Activated CD4-positive, alpha-beta T cell treated with anti-CD3 and anti-CD28 coated beads, Interleukin-2, amount 10 ng/mL, durations not matched to agents 24 days and 14 days (primary cell): ENCODE measurements at regions not wholly inside any gene's neighbourhood (a gene's known extent, or its start where the extent isn't known, plus 50 kb on each side); places are given as distances from the start of the nearest gene placed in this dataset.
"Not testable (repeated sequence)": the region's sequence is repeated elsewhere in the genome, so short reads cannot be mapped to it uniquely, and the experiment has no call there.

ENCODE experiments used
- DNase-seq: peaks from one replicate; pipeline ENCODE4 v3.0.0; 2022
- H3K27ac Mint-ChIP-seq: one replicate; pipeline ENCODE4 v1.8.0; 2022; ENCODE audit warnings: mild to moderate bottlenecking, mixed read lengths
- H3K27me3 Mint-ChIP-seq: one replicate; pipeline ENCODE4 v1.8.0; 2022; ENCODE audit warnings: mixed read lengths
- H3K36me3 Mint-ChIP-seq: one replicate; pipeline ENCODE4 v1.8.0; 2022; ENCODE audit warnings: low read depth, mild to moderate bottlenecking, mixed read lengths
- H3K4me1 Mint-ChIP-seq: one replicate; pipeline ENCODE4 v1.8.0; 2021; ENCODE audit warnings: mixed read lengths
- H3K4me3 Mint-ChIP-seq: one replicate; pipeline ENCODE4 v1.8.0; 2022; ENCODE audit warnings: mild to moderate bottlenecking, moderate library complexity, mixed read lengths
- H3K9me3 Mint-ChIP-seq: one replicate; pipeline ENCODE4 v1.8.0; 2021; ENCODE audit warnings: mixed read lengths
- intact Hi-C: fragments of 100-400 bp; cut with micrococcal nuclease; formaldehyde crosslinking; loops from one replicate; pipeline ENCODE4 v1.15.1; 2023

DNA sequence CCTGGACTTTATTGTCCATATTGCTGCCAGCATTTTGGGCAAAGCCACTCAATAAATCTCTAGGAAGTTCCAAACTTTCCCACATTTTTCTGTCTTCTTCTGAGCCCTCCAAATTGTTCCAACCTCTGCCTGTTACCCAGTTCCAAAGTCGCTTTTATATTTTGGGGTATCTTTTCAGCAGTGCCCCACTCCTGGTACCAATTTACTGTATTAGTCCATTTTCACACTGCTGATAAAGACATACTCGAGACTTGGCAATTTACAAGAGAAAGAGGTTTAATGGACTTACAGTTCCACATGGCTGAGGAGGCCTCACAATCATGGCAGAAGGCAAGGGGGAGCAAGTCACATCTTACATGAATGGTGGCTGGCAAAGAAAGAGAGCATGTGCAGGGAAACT lies 53.4 kb downstream of the AHSP start:
- intact Hi-C loops, H3K27me3 Mint-ChIP-seq, H3K36me3 Mint-ChIP-seq, H3K4me1 Mint-ChIP-seq, H3K4me3 Mint-ChIP-seq, H3K27ac Mint-ChIP-seq, DNase-seq: not testable (repeated sequence)
- H3K9me3 Mint-ChIP-seq: peaks cover 21% of the 10 kb centered on the region

- H3K27me3 Mint-ChIP-seq, H3K4me1 Mint-ChIP-seq, H3K4me3 Mint-ChIP-seq, intact Hi-C loops, DNase-seq, H3K27ac Mint-ChIP-seq, H3K36me3 Mint-ChIP-seq: not testable (repeated sequence)
- peaks cover 39% of the 10 kb centered on the region for H3K9me3 Mint-ChIP-seq
Measured at GRCh38 chr16:31601737-31602384, 74.2 kb downstream of the AHSP start.

DNA sequence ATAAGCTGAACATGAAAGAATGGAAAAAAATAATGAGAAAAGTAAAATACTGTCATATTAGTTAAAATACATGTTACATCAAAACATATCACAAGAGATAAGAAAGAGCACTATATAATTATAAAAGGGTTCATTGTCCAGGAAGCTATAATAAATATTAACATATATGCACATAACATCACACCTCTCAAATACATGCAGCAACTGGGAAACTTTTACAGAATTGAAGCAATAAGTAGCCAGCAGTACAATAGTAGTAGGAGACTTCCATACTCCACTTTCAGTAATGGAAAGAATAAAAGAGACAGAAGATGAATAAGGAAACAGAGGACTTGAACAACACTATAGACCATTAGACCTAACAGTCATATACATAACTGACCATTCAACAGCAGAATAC lies 90.4 kb downstream of the AHSP start:
- intact Hi-C loops: no loop called here

DNA sequence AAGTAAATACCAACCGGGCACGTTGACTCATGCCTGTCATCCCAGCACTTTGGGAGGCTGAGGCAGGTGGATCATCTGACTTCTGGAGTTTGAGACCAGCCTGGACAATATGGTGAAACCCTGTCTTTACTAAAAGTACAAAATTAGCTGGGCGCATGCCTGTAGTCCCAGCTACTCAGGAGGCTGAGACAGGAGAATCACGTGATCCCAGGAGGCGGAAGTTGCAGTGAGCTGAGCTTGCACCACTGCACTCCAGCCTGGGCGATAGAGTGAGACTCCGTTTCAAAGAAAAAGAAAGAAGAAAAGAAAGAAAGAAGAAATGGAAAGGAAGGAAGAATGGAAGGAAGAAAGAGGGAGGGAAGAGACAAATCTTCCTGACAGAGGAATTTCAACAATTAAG lies 108.7 kb downstream of the AHSP start:
- Mint-ChIP-seq H3K4me3 (no peak overlapping the region), H3K9me3 (peaks cover 15% of the 10 kb centered on the region)

More for the DNA sequence above, 90.4 kb downstream of the AHSP start:
- H3K27ac Mint-ChIP-seq: no peak overlapping the region
- H3K4me3 Mint-ChIP-seq: no peak overlapping the region
- no peaks in the 10 kb centered on the region for H3K36me3 Mint-ChIP-seq
- H3K27me3 Mint-ChIP-seq: no peaks in the 10 kb centered on the region
- peaks cover 37% of the 10 kb centered on the region for H3K9me3 Mint-ChIP-seq
- DNase-seq: no peak
- no peaks in the 10 kb centered on the region for H3K4me1 Mint-ChIP-seq

DNA sequence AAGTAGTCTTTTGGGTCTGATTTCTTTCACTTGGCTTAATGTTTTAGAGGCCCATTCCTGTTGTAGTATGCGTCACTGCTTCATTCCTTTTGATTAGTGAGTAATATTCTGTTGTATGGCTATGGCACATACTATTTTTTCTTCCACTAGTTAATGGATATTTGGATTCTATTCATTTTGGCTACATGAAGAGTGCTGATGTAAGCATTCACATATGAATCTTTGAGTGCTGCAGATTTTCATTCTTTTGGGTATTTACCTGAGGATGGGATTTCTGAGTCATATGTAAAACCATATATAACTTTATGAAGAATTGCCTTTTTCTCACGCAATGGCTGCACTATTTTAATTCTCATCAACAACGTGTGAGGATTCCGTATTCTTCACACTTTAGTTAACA lies 113.6 kb downstream of the AHSP start:
- intact Hi-C loops: no loop called here
- Mint-ChIP-seq H3K27ac (no peak overlapping the region), H3K27me3 (no peaks in the 10 kb centered on the region), H3K4me3 (no peak overlapping the region), H3K4me1 (no peaks in the 10 kb centered on the region), H3K36me3 (no peaks in the 10 kb centered on the region), H3K9me3 (peaks cover 9% of the 10 kb centered on the region)
- DNase-seq: no peak

More for the DNA sequence above, 108.7 kb downstream of the AHSP start:
- no peak for DNase-seq
- Mint-ChIP-seq H3K36me3 (no peaks in the 10 kb centered on the region), H3K27ac (no peak overlapping the region), H3K4me1 (no peaks in the 10 kb centered on the region), H3K27me3 (no peaks in the 10 kb centered on the region)
- intact Hi-C loops: no loop called here

GRCh38 chr16:31655674-31656073 lies 128.0 kb downstream of the AHSP start:
- DNase-seq, H3K27ac Mint-ChIP-seq, H3K4me3 Mint-ChIP-seq, H3K27me3 Mint-ChIP-seq, H3K36me3 Mint-ChIP-seq, H3K4me1 Mint-ChIP-seq, intact Hi-C loops: not testable (repeated sequence)
- peaks cover 18% of the 10 kb centered on the region for H3K9me3 Mint-ChIP-seq

- Mint-ChIP-seq H3K27ac (no peak overlapping the region), H3K4me1 (no peaks in the 10 kb centered on the region), H3K27me3 (no peaks in the 10 kb centered on the region), H3K9me3 (peaks cover 38% of the 10 kb centered on the region), H3K36me3 (no peaks in the 10 kb centered on the region), H3K4me3 (no peak overlapping the region)
- DNase-seq: no peak
- intact Hi-C loops: no loop called here
Measured at GRCh38 chr16:31664683-31665482, 137.2 kb downstream of the AHSP start.

DNA sequence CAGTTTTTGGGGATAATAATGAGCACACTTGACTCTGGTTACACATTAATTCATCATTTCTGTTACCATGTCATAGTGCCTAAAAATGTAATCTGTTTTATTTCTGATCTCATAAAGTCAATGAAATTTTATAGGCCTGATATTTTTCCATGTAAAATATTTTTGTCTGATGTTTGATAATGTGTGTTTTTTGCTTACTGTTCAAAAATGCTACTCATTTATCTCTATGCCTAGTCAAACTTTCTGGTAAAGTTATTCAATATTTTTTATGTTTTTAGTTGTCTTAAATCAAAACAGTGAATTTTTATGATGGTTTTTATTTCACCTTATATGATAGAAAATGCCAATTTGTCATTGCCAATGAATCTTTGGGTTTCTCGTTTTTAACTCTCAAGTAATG lies 147.0 kb downstream of the AHSP start:
- H3K4me1 Mint-ChIP-seq: peaks cover 12% of the 10 kb centered on the region
- H3K4me3 Mint-ChIP-seq: no peak overlapping the region
- no peak for DNase-seq
- intact Hi-C loops: loop anchor here (10.0 kb wide), 1 partner anchor 50 kb away; no protein-coding TSS in a partner anchor
- H3K36me3 Mint-ChIP-seq: peaks cover 2% of the 10 kb centered on the region
- H3K27ac Mint-ChIP-seq: no peak overlapping the region
- H3K9me3 Mint-ChIP-seq: peaks cover 54% of the 10 kb centered on the region
- peaks cover 7% of the 10 kb centered on the region for H3K27me3 Mint-ChIP-seq

DNA sequence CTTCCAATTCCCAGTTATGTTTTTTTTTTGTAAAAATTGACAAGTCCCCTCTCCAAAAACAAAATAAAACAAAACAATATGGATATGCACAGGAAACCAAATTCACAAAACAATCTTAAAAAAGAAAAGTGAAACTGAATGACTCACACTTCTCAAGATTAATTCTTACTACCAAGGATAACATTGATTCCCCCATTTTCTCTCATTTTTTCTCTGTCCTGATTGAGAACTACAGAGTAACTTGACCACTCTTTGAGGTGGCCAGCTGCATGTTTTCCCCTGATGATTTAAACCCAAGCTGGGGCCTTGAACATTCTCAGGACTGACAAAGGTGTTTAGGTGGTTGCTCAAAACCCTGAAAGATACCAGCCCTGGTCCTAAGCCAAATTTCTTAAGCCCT lies 149.0 kb downstream of the AHSP start:
- Mint-ChIP-seq H3K9me3 (peaks cover 50% of the 10 kb centered on the region), H3K4me3 (peak overlapping the region; percentile 14), H3K36me3 (peaks cover 2% of the 10 kb centered on the region), H3K27ac (no peak overlapping the region), H3K4me1 (peaks cover 12% of the 10 kb centered on the region), H3K27me3 (no peaks in the 10 kb centered on the region)
- no peak for DNase-seq
- intact Hi-C loops: loop anchor here (10.0 kb wide), 1 partner anchor 48 kb away; no protein-coding TSS in a partner anchor

GRCh38 chr16:31678649-31679325 lies 151.1 kb downstream of the AHSP start:
- Mint-ChIP-seq H3K27me3 (no peaks in the 10 kb centered on the region), H3K4me3 (no peak overlapping the region), H3K27ac (no peak overlapping the region), H3K9me3 (peaks cover 42% of the 10 kb centered on the region), H3K36me3 (peaks cover 2% of the 10 kb centered on the region), H3K4me1 (peaks cover 12% of the 10 kb centered on the region)
- no peak for DNase-seq
- intact Hi-C loops: loop anchor here (10.0 kb wide), 1 partner anchor 46 kb away; no protein-coding TSS in a partner anchor

DNA sequence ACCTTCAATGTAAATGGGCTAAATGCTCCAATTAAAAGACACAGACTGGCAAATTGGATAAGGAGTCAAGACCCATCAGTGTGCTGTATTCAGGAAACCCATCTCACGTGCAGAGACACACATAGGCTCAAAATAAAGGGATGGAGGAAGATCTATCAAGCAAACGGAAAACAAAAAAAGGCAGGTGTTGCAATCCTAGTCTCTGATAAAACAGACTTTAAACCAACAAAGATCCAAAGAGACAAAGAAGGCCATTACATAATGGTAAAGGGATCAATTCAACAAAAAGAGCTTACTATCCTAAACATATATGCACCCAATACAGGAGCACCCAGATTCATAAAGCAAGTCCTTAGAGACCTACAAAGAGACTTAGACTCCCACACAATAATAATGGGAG lies 161.6 kb downstream of the AHSP start:
- H3K27ac Mint-ChIP-seq, H3K4me1 Mint-ChIP-seq, H3K36me3 Mint-ChIP-seq, DNase-seq, H3K4me3 Mint-ChIP-seq, intact Hi-C loops: not testable (repeated sequence)
- Mint-ChIP-seq H3K9me3 (peaks cover 32% of the 10 kb centered on the region), H3K27me3 (peaks cover 12% of the 10 kb centered on the region)

DNA sequence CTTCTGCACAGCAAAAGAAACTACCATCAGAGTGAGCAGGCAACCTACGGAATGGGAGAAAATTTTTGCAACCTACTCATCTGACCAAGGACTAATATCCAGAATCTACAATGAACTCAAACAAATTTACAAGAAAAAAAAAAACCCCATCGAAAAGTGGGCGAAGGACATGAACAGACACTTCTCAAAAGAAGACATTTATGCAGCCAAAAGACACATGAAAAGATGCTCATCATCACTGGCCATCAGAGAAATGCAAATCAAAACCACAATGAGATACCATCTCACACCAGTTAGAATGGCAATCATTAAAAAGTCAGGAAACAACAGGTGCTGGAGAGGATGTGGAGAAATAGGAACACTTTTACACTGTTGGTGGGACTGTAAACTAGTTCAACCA lies 164.6 kb downstream of the AHSP start:
- Mint-ChIP-seq H3K27me3 (peaks cover 15% of the 10 kb centered on the region), H3K9me3 (peaks cover 23% of the 10 kb centered on the region)
- H3K27ac Mint-ChIP-seq, H3K36me3 Mint-ChIP-seq, H3K4me1 Mint-ChIP-seq, H3K4me3 Mint-ChIP-seq, intact Hi-C loops: not testable (repeated sequence)
- peak; percentile 5 for DNase-seq

- DNase-seq: peak; percentile 47
- Mint-ChIP-seq H3K4me3 (no peak overlapping the region), H3K9me3 (peaks cover 23% of the 10 kb centered on the region), H3K27ac (no peak overlapping the region), H3K27me3 (peaks cover 22% of the 10 kb centered on the region), H3K36me3 (no peaks in the 10 kb centered on the region), H3K4me1 (peaks cover 4% of the 10 kb centered on the region)
- intact Hi-C loops: no loop called here
Measured at GRCh38 chr16:31693733-31694132, 166.0 kb downstream of the AHSP start.

- intact Hi-C loops: no loop called here
- H3K36me3 Mint-ChIP-seq: no peaks in the 10 kb centered on the region
- no peak overlapping the region for H3K27ac Mint-ChIP-seq
- peaks cover 24% of the 10 kb centered on the region for H3K27me3 Mint-ChIP-seq
- H3K4me3 Mint-ChIP-seq: no peak overlapping the region
- peaks cover 17% of the 10 kb centered on the region for H3K9me3 Mint-ChIP-seq
- DNase-seq: peak; percentile 46
- peaks cover 4% of the 10 kb centered on the region for H3K4me1 Mint-ChIP-seq
Measured at GRCh38 chr16:31694461-31694860, 166.8 kb downstream of the AHSP start.
